Karpas-422 (cell line): ENCODE measurements at regions not wholly inside any gene's neighbourhood (a gene's known extent, or its start where the extent isn't known, plus 50 kb on each side); places are given as distances from the start of the nearest gene placed in this dataset.

ENCODE experiments used
- DNase-seq: peaks from one replicate; pipeline ENCODE4 v3.0.0-alpha.2; 2015
- H2AFZ ChIP-seq: fragments of 200-600 bp; sonication (generic); 2 replicates; pipeline ENCODE4 v1.6.1; 2014; ENCODE audit warnings: antibody characterized with exemption, low read length, mixed read lengths
- H3K27ac ChIP-seq: fragments of 200-600 bp; sonication (generic); 2 replicates; pipeline ENCODE4 v1.5.1; 2014; ENCODE audit warnings: mild to moderate bottlenecking, low read length, moderate library complexity
- H3K27me3 ChIP-seq: fragments of 200-600 bp; sonication (generic); 2 replicates; pipeline ENCODE4 v1.6.1; 2014; ENCODE audit warnings: low read length, mixed read lengths
- H3K36me3 ChIP-seq: fragments of 200-600 bp; sonication (generic); 2 replicates; pipeline ENCODE4 v1.6.1; 2014; ENCODE audit warnings: low read length, mixed read lengths; ENCODE audit not compliant: insufficient read depth
- H3K4me1 ChIP-seq: fragments of 200-600 bp; sonication (generic); 2 replicates; pipeline ENCODE4 v1.6.1; 2014; ENCODE audit warnings: mild to moderate bottlenecking, low read length, mixed read lengths
- H3K4me2 ChIP-seq: fragments of 200-600 bp; sonication (generic); 2 replicates; pipeline ENCODE4 v1.6.1; 2014; ENCODE audit warnings: low read length, low read depth, mild to moderate bottlenecking; ENCODE audit not compliant: poor library complexity, severe bottlenecking
- H3K4me3 ChIP-seq: fragments of 200-600 bp; sonication (generic); 2 replicates; pipeline ENCODE4 v1.5.1; 2014; ENCODE audit warnings: mild to moderate bottlenecking, antibody characterized with exemption, low read length, mixed read lengths
- H3K79me2 ChIP-seq: fragments of 200-600 bp; sonication (generic); 2 replicates; pipeline ENCODE4 v1.6.1; 2014; ENCODE audit warnings: mild to moderate bottlenecking, low read length, mixed read lengths
- H3K9ac ChIP-seq: fragments of 200-600 bp; sonication (generic); 2 replicates; pipeline ENCODE4 v1.6.0; 2014; ENCODE audit warnings: low read length
- H3K9me2 ChIP-seq: fragments of 200-600 bp; sonication (generic), shearing (Covaris generic); replicated peaks from 2 replicates; pipeline ENCODE4 v1.6.0; 2014; ENCODE audit warnings: mild to moderate bottlenecking, low read length, moderate library complexity; ENCODE audit not compliant: insufficient read depth
- H3K9me3 ChIP-seq: fragments of 300-700, 200-600 bp; sonication (generic); 2 replicates; pipeline ENCODE4 v1.6.1; 2014; ENCODE audit warnings: low read length, mixed read lengths
- H4K20me1 ChIP-seq: fragments of 200-600 bp; sonication (generic); 2 replicates; pipeline ENCODE4 v1.6.1; 2014; ENCODE audit warnings: mild to moderate bottlenecking, antibody characterized with exemption, low read length, low read depth; ENCODE audit not compliant: insufficient read depth

- Histone ChIP-seq H4K20me1 (no peaks in the 10 kb centered on the region), H3K4me2 (no peak overlapping the region), H3K9me3 (0 out of 2 replicates have a peak, but pooled peaks cover 4% of the 10 kb centered on the region), H3K27me3 (peaks cover 9% of the 10 kb centered on the region; the same call in 1 of the 2 replicates), H2AFZ (no peak overlapping the region), H3K9me2 (no peaks in the 10 kb centered on the region), H3K4me3 (no peak overlapping the region), H3K4me1 (no peaks in the 10 kb centered on the region), H3K36me3 (no peaks in the 10 kb centered on the region), H3K9ac (no peak overlapping the region), H3K27ac (no peak overlapping the region), H3K79me2 (no peaks in the 10 kb centered on the region)
- DNase-seq, result no peak
Observed at GRCh38 chr14:76657404-76657803, 103.9 kb upstream of the VASH1 start.

GRCh38 chr14:76657846-76658245, 103.4 kb upstream of the VASH1 start:
- 0 out of 2 replicates have a peak, but pooled peaks cover 4% of the 10 kb centered on the region for H3K9me3 ChIP-seq
- no peaks in the 10 kb centered on the region for H3K36me3 ChIP-seq
- no peak overlapping the region for H3K27ac ChIP-seq
- H2AFZ ChIP-seq, result no peak overlapping the region
- peaks cover 9% of the 10 kb centered on the region; the same call in 1 of the 2 replicates for H3K27me3 ChIP-seq
- DNase-seq, result no peak
- no peak overlapping the region for H3K4me2 ChIP-seq
- no peaks in the 10 kb centered on the region for H3K79me2 ChIP-seq
- no peaks in the 10 kb centered on the region for H3K9me2 ChIP-seq
- no peaks in the 10 kb centered on the region for H4K20me1 ChIP-seq
- no peak overlapping the region for H3K4me3 ChIP-seq
- no peak overlapping the region for H3K9ac ChIP-seq
- no peaks in the 10 kb centered on the region for H3K4me1 ChIP-seq

DNA sequence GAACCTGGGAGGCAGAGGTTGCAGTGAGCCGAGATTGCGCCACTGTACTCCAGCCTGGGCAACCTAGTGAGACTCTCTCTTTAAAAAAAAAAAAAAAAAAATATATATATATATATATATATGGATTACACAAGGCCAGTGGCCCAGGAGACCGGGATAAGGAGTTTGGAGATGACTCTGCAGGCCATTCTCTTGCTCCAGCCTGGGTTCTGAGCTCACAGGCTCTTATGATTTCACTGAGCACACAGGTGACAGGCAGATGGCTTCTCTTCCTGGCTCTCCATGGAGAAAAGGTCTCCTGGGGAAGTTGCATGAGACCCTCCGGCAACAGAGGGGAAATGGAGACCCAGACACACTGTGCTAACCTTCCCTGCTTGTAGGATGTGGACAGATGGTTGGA, 98.7 kb upstream of the VASH1 start:
- Histone ChIP-seq H3K4me2 (no peak overlapping the region), H3K4me1 (no peaks in the 10 kb centered on the region), H2AFZ (no peak overlapping the region), H3K36me3 (no peaks in the 10 kb centered on the region), H3K9ac (no peak overlapping the region), H3K9me3 (0 out of 2 replicates have a peak, but pooled peaks cover 4% of the 10 kb centered on the region), H3K9me2 (no peaks in the 10 kb centered on the region), H3K79me2 (no peaks in the 10 kb centered on the region), H3K27me3 (peaks cover 9% of the 10 kb centered on the region; the same call in 1 of the 2 replicates), H3K27ac (no peak overlapping the region), H3K4me3 (no peak overlapping the region), H4K20me1 (no peaks in the 10 kb centered on the region)
- no peak for DNase-seq

DNA sequence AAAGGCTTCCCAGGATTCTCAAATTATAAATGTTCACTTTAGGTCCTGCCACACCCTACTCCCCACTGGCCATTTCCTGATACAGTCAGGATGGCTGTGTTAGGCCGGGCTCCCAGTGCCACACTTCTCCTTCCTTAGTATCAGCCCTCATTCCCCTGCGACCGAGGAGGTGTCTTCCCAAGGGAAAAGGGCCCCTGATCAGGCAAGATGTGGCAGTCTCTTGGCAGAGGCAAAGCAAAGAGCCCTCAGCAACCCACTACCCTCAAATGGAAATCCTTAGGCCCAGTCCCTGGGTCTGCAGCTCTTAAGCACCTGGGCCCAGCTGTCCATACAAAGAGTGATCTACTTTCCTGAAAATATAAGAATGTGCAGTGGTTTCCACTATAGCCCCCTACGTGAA, 96.5 kb upstream of the VASH1 start:
- Histone ChIP-seq H3K9ac (no peak overlapping the region), H4K20me1 (no peaks in the 10 kb centered on the region), H3K36me3 (no peaks in the 10 kb centered on the region), H3K4me2 (no peak overlapping the region), H3K4me1 (no peaks in the 10 kb centered on the region), H3K9me3 (no peaks in the 10 kb centered on the region), H3K9me2 (no peaks in the 10 kb centered on the region), H3K27ac (no peak overlapping the region), H2AFZ (no peak overlapping the region), H3K79me2 (no peaks in the 10 kb centered on the region), H3K4me3 (no peak overlapping the region), H3K27me3 (0 out of 2 replicates have a peak, but pooled peaks cover 2% of the 10 kb centered on the region)
- no peak for DNase-seq

DNA sequence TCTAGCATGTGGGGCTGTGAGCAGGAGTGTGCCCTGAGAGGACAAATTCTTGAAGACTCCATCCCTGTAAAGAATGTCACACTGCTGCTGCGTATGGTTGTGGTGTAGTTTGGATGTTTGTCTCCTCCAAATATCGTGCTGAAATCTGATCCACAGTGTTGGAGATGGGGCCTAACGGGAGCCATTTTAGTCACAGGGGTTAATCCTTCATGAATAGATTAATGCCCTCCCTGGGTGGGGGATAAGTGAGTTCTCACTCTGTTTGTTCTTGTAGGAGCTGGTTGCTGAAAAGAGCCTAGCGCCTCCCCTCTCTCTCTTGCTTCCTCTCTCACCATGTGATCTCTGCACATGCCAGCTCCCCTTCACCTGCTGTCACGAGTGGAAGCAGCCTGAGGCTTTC, 94.5 kb upstream of the VASH1 start:
- Histone ChIP-seq H3K79me2 (no peaks in the 10 kb centered on the region), H2AFZ (no peak overlapping the region), H3K4me2 (no peak overlapping the region), H3K4me1 (no peaks in the 10 kb centered on the region), H3K9ac (no peak overlapping the region), H4K20me1 (no peaks in the 10 kb centered on the region), H3K9me3 (no peaks in the 10 kb centered on the region), H3K9me2 (no peaks in the 10 kb centered on the region), H3K36me3 (no peaks in the 10 kb centered on the region), H3K27ac (no peak overlapping the region), H3K27me3 (no peaks in the 10 kb centered on the region; the same call in 1 of the 2 replicates), H3K4me3 (no peak overlapping the region)
- no peak for DNase-seq

DNA sequence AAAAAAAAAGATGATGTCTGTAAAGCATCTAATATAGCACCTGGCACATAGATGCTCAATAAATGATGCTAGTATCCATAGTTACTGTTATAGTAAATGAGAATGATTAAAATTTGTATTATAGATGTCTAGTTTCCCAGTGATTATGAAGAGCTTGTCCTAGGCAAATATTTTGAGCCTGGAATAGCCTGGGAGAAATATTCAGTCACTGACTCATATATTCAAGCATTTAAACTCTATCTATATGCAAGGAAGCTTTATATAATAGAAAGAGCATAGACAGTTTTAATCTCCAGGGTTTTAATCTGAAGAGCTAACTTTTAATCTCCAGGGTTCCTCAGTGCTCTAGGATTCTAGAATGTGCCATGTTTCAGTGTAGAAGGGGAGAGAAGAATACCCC, 91.5 kb upstream of the VASH1 start:
- H3K36me3 ChIP-seq, result no peaks in the 10 kb centered on the region
- H3K9ac ChIP-seq, result no peak overlapping the region
- no peaks in the 10 kb centered on the region for H3K9me2 ChIP-seq
- DNase-seq, result no peak
- H3K9me3 ChIP-seq, result no peaks in the 10 kb centered on the region
- H3K4me3 ChIP-seq, result no peak overlapping the region
- H3K4me2 ChIP-seq, result no peak overlapping the region
- H3K79me2 ChIP-seq, result no peaks in the 10 kb centered on the region
- no peaks in the 10 kb centered on the region for H4K20me1 ChIP-seq
- no peak overlapping the region for H3K27ac ChIP-seq
- H3K4me1 ChIP-seq, result no peaks in the 10 kb centered on the region
- no peaks in the 10 kb centered on the region; the same call in 1 of the 2 replicates for H3K27me3 ChIP-seq
- H2AFZ ChIP-seq, result no peak overlapping the region

DNA sequence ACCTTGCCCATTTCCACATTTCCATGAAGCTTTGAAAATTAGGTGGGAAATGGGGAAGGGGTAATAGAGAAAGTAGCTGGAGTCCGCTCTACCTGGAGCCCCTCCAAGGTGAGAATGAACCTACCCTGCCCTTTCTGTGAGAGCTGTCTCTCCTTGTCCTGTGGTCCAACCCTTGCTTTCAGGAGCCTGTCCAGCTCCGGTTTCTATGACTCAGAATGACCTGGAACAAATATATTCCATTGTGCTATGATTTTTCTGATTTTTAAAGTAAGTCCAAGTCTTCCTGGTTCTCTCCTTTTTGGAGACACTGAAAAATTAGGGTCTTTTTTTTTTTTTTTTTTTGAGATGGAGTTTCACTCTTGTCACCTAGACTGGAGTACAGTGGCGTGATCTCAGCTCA, 89.1 kb upstream of the VASH1 start:
- no peaks in the 10 kb centered on the region; the same call in 1 of the 2 replicates for H3K27me3 ChIP-seq
- H4K20me1 ChIP-seq, result no peaks in the 10 kb centered on the region
- H3K4me1 ChIP-seq, result no peaks in the 10 kb centered on the region
- H3K36me3 ChIP-seq, result no peaks in the 10 kb centered on the region
- no peaks in the 10 kb centered on the region for H3K9me2 ChIP-seq
- no peaks in the 10 kb centered on the region for H3K79me2 ChIP-seq
- no peak overlapping the region for H3K9ac ChIP-seq
- no peak for DNase-seq
- no peak overlapping the region for H3K4me2 ChIP-seq
- H3K9me3 ChIP-seq, result no peaks in the 10 kb centered on the region
- no peak overlapping the region for H3K4me3 ChIP-seq
- H3K27ac ChIP-seq, result no peak overlapping the region
- H2AFZ ChIP-seq, result no peak overlapping the region

DNA sequence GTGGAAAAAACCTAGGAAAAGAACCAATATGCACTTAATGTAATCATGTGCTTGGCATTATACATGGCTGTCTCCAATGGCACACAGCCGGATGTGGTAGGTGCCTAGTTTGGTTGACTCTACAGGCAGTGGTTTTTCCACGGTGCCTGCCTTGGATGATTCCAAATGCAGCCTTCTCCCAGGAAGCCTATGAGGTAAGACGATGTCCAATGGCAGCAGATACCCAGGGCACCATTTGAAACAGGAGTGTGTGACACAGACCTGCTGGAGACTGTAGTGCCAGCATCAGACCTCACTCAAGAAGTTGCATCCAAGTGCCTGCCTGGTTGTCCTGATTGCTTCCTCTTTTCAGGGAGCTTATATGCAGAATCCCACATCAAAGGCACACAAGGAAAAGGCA, 88.0 kb upstream of the VASH1 start:
- H3K4me2 ChIP-seq, result no peak overlapping the region
- H3K4me3 ChIP-seq, result no peak overlapping the region
- no peaks in the 10 kb centered on the region for H3K4me1 ChIP-seq
- no peaks in the 10 kb centered on the region for H4K20me1 ChIP-seq
- H2AFZ ChIP-seq, result no peak overlapping the region
- H3K9me3 ChIP-seq, result no peaks in the 10 kb centered on the region
- no peaks in the 10 kb centered on the region for H3K79me2 ChIP-seq
- H3K9ac ChIP-seq, result no peak overlapping the region
- H3K27ac ChIP-seq, result no peak overlapping the region
- H3K9me2 ChIP-seq, result no peaks in the 10 kb centered on the region
- no peaks in the 10 kb centered on the region; the same call in 1 of the 2 replicates for H3K27me3 ChIP-seq
- no peaks in the 10 kb centered on the region for H3K36me3 ChIP-seq
- no peak for DNase-seq

DNA sequence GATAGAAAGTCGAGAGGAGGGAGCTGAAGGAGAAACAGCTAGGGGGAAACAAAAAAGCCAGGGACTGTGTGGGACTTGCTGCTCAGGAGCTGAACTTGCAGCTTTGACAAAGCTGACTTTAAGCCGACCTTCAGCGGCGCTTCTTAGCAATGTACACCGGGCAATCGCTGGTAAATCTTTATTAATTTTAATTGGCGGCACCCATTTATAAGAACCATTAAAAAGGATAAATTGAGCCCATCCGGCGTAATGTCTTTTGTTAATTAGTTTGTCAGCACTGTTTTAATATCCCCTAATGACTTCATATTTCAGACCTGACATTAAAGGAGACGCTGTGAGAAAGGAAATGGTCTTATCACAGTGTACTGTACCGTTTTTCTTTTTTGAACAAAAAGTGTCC, 86.2 kb upstream of the VASH1 start:
- Histone ChIP-seq H3K79me2 (no peaks in the 10 kb centered on the region), H3K27ac (no peak overlapping the region), H3K9ac (no peak overlapping the region), H3K4me1 (no peaks in the 10 kb centered on the region), H3K9me2 (no peaks in the 10 kb centered on the region), H3K27me3 (no peaks in the 10 kb centered on the region; the same call in 1 of the 2 replicates), H3K4me3 (no peak overlapping the region), H3K36me3 (no peaks in the 10 kb centered on the region), H4K20me1 (no peaks in the 10 kb centered on the region), H2AFZ (no peak overlapping the region), H3K4me2 (no peak overlapping the region), H3K9me3 (no peaks in the 10 kb centered on the region)
- DNase-seq, result no peak
